ENCODE measurements at regions not wholly inside any gene's neighbourhood (a gene's known extent, or its start where the extent isn't known, plus 50 kb on each side); places are given as distances from the start of the nearest gene placed in this dataset.
A peak's percentile ranks its signal among the peaks of the same experiment; 100 is the strongest.

DNA sequence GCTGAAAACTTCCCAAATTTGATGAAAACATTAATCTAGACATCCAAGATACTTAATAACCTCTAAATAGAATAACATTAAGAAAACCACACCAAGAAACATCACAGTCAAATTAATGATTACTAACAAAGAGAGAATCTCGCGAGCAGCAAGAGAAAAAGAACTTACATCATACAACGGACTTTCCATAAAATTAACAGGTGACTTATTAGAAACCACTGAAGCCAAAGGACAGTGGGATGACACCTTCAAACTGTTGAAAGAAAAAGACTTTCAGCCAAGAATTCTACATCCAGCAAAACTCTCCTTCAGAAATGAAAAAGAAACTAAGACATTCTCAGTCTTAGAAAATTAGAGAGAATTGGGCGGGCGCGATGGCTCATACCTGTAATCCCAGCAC lies 232.0 kb downstream of the SNCA start:
- DNase-seq = no peak

DNA sequence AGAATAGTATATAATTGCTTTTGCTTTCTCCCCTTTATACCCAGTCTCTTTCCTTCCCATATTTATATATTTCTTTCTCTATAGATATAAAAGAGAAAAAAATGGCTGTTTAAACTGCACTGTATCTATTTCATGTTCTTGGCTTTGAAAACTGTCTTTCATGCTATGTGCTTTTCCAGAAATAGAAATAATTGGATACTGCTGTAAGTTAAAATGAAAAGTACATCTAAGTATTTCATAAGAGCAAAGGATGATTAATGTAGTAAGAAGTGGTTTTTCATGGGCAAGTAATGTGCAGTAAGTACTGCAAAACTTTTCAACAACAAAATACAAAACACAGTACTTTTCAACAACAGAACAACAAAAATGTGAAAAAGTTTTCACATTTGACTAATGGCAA lies 237.9 kb downstream of the SNCA start:
- DNase-seq = no peak

DNA sequence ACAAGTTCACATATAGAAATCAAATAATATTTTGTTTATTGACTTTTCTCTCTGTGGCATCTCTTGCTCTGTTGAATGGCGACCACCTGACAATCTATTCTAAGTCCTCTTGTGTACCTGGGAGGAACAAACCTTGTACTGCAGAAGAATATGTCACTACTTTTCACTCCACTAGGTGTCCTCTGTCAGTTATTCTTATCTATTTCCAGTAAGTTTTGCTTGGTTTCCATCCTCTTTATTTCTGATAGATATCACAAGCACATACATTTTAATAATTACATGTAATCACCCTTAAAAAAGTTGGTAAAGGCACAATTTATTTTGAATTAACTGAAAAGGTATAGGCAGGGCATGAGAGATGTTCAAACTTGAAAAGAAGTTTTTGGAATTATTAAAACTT lies 238.4 kb downstream of the SNCA start:
- no peak for DNase-seq

DNA sequence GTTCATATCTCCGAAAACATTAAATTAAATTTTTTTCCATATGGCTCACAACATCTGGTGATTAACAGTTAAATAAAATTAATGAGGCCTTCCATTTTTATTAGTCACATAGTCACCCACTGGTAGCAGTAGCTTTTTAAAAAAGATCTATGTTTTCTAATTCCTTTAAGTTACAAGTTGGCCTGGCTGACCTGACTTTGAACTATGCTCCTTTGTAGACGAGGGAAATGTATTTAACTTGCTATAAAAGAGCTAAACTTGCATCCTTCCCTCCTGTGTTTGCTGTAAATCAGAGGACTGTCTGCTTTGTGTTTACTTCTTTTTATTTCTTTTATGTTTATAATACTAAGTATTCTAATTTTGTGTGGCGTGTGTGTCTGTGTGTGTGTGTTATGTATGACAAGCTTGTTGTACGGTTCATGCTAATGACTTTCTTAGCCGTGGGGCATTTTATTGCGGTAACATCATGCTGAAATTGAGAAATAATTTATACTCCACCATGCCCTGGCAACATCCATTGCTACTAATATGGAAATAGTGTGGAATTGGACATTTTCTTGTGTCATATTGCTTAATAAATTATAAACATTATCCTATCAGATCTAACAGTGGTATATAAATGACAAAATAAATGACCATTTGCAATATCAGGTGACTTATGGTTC lies 241.7 kb downstream of the SNCA start:
- no peak for DNase-seq

DNA sequence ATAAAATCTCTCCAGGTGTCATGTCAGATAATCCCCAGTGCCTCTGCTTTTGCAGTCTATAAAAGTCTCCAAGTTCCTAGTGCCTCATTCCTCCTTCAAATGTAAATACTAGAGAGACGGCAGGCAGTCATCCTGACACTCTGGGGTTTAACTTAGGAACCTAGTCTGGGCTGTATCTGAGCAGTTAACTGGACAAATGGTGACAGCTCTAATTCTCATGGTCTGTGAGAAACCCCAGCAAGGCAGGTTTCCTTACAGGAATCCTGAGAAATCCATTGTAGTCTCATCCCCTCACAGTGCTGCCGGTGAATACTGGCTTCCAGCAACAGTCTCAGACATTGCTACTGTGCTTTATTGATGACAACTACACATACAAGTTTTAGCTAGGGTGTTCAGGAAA lies 246.8 kb downstream of the SNCA start:
- DNase-seq = no peak

DNA sequence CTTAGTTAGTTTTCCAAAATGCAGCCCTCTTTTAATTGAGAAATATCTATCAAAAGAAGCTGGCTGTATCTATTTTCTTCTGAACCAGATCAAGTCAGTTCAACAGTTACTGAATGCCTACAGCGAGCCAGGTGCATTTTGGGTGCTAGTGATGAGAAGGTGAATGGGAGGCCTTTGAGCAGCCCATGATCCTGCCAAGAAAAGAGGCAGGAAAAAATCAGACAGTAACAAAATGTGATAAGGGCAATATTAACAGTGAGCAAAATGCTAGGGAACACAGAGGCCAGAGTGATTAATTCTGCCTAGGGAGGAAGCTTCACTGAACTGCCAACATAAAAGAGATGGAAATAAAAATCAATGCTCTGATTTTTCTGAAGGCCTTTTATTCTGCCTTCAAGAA lies 248.5 kb downstream of the SNCA start:
- no peak for DNase-seq

DNA sequence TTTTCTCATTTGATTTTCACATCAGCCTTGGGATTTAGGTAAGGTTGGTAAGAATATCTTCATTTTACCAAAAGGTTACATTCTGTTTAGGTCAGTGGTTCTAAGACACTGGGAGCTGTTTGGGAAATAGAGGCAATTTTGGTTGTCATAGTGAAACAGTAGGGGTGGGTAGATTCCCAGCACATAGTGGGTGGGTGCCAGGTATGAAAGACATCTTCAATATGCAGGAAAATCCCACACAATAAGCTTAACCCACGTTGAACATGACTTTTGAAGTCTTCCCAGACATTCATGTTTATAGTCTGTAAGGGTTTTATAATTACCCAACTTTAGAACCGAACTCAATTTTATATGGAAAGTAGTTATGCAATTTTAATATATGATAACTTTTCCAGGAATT lies 249.6 kb downstream of the SNCA start:
- DNase-seq = no peak

DNA sequence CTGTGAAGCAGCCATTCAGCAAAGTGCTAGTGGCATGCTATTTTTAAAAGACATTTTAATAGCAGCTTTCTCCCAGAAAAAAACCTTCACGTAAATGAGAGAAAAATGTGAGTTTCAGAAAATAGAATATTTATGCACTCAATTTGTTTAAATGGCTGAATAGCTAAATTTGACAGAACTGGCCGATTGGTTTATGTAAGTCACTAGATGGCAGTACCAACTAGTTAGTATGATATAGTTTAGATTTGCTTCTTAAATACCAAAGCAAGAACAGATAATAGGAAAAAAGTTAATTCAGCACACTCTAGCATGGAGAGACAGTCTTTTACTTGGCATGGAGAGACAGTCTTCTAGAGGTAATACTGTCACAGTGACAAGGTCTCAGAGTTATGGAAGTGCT lies 250.1 kb downstream of the SNCA start:
- DNase-seq = peak in 1 of 56 donors; percentile 2

DNA sequence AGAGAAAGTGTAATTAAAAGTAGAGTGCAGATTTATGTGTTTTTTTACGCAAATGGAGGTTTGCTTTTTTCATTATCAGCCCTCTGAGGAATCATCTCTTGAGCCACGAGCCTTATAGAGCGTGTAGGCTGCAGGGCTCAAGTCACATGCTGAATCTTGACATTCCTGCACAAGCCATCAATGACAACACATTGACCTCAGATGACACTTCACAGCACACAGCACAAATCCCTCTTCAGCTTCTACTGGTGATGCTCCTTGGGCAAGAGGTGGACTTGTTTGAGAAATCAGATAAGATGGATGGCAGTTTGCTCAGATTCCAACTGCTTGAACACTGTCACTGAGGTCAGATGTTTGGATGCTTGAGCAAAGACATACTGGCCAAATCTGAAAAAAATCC lies 250.6 kb downstream of the SNCA start:
- no peak for DNase-seq

DNA sequence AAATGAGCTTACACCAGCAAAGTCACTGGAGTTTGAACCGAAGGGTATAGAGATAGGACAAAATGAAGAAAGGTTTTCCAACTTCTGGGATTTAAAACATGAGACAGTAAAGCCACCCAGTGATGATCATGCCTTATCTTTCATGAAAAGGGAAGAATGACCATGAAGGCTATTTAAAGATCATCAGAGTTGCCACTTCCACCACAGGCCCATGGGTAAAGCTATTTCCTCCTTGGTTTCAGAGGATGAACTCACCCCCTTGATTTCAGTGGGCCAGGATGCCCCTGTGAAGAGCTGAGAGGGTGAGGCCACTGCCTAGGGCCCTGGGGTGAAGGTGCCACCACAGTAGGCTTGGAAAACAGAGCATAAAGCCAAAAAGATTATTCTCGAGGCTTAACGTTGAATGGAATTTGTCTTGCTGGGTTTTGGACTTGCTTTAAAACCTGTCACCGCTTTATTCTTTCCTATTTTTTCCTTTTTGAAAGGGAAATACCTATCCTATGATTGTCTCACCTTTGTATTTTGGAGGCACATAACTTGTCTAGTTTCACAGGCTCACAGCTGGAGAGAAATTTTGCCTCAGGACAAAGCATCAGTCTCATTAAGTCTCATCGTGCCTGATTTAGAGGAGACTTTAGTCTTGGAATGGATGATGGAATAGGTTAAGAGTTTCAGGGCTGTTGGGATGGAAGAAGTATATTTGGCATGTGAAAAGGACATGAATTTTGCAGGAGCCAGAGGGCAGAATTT lies 254.0 kb downstream of the SNCA start:
- DNase-seq = no peak

DNA sequence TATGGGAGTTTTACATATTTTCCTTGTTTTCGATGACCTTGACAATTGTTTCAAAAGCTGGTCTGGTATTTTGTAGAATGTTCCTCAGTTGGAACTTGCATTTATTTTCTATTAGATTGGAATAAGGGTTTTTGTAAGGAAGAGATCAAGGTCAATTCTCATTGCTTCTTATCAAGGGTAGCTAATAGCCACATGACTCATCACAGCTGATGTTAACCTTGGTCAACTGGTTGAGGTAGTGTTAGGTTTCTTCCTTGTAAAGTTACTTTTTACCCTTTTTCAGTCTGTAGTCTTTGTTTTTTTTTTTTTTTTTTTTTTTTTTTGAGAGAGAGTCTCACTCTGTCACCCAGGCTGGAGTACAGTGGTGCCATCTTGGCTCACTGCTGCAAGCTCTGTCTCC lies 257.2 kb downstream of the SNCA start:
- no peak for DNase-seq

DNA sequence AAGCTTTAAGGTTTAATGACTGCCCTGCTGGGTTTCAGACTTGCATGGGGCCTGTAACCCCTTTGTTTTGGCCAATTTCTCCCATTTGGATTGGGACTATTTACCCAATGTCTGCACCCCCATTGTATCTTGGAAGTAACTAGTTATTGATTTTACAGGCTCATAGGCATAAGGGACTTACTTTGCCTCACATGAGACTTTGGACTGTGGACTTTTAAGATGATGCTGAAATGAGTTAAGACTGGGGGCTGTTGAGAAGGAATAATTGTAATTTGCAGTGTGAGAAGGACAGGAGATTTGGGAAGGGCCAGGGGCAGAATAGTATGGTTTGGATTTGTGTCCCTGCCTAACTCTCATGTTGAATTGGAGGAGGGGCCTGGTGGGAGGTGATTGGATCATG lies 260.7 kb downstream of the SNCA start:
- no peak for DNase-seq

DNA sequence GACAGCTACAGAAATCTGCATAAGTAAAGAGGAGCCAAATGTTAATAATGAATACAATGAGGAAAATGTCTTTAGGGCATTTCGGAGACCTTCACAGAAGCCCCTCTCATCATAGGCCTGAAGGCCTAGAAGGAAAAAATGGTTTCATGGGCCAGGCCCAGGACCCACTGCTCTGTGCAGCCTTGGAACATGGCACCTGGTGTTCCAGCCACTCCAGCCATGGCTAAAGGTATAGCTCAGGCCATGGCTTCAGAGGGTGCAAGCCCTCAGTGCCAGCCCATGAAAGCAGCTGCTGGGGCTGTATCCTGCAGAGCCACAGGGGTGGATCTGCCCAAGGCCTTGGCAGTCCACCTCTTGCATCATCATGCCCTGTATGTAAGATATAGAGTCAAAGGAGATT lies 261.1 kb downstream of the SNCA start:
- no peak for DNase-seq

DNA sequence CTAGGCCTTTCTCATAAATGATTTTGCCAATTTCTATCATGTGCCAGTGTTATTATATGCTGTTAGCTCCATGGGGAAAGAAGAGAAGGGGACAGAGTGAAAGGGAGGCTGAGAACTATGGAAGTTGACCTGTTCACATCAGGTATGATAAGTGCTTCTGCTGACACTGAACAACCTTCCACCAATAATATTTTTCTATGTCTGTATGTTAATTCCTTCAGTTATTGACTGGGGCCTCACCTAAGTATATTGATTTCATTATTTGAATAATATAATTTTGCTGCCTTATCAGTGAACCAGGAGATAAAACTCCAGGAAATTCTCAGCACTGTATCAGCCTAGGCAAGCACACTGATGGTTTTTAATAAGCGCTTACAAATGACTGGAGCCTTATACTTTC lies 262.8 kb downstream of the SNCA start:
- no peak for DNase-seq

DNA sequence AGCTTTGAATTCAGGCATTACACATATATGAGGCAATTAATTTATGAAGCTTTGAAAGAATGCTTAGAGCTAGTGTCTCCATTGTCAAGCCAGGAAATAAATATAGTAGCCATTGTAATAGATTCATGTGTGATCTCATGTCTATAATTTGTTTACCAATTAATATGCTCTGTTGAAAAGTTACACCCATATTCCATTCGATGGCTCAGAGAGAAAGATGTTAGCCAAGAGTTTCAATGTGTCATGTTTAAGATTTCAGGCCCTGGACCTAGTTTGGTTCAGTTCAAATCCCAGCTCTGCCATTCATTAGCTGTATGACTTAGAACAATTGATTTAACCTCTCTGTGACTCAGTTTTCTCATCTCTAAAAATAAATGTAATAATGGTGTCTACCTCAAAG lies 263.3 kb downstream of the SNCA start:
- no peak for DNase-seq

DNA sequence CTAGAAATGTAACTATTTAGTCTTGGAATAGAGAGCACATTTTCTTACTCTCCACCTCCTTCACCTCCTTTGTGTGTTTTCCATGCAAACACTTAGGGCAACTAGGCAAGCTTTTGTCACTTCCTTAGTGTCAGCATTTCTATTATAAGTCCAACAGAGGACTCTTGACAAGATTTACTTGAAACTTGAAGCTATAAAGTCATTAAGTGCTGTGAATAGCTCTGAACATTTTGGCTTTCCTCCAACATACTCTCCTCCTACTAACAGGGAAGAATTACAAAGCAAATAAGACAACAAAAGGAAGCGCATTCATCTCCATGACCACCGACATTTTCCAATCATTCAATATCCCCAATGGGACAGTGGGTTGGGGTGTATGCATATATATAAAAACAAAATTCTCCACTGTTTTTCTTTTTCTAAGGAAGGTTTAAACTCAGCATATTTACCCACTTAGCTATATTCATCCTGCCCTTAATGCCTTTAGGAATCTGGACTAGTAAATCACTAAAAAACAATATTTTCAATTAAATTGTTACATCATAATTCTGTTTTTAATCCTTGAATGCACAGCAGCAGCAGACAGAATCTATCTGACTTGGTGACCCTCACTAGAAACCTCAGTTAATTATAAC lies 264.6 kb downstream of the SNCA start:
- DNase-seq = no peak

DNA sequence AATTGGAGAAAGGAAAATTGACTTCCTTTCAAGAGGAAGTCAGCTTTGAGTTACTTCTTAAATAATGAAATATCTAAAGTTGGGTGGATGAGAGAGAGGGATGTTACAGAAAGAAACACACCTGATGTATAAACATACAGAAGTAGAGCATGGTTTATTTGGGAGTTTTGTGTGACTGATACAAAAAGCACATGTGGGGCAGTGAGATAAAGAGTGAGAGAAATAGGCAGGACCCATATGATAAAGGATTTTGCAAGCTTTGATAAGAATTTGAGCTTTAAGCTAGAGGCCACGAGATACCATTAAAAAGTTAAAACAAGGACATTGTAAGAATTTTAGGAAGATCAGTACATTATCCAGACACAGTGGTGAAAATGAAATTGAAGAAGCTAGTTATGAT lies 263.3 kb upstream of the GPRIN3 start:
- DNase-seq = no peak

DNA sequence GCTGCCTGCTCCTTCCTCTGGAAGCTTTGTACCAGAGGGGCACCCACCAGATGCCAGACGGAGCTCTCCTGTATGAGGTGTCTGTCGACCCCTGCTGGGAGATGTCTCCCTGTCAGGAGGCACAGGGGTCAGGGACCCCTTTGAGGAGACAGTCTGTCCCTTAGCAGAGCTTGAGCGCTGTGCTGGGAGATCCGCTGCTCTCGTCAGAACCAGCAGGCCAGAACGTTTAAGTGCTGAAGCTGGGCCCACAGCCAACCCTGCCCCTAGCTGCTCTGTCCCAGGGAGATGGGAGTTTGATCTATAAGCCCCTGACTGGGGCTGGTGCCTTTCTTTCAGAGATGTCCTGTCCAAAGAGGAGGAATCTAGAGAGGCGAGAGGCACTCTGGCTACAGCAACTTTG lies 260.3 kb upstream of the GPRIN3 start:
- DNase-seq = no peak

DNA sequence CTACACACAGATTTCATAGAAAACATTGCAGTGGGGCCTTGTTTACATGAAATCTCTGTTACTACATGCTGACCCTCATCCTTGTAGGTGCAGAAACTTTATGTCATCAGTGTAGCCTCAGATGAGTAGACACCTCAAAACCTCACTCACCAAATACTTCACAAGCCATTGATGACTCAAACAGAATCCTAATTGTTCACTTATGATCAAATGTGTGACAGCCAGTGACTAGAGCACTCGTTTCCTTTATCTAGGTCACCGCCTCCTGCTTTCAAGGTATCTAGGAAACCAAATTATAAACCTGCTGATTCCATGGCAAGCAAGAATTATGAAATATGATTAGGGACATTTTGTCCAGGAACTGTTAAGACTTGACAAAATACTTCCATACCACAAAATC lies 255.8 kb upstream of the GPRIN3 start:
- DNase-seq = no peak

DNA sequence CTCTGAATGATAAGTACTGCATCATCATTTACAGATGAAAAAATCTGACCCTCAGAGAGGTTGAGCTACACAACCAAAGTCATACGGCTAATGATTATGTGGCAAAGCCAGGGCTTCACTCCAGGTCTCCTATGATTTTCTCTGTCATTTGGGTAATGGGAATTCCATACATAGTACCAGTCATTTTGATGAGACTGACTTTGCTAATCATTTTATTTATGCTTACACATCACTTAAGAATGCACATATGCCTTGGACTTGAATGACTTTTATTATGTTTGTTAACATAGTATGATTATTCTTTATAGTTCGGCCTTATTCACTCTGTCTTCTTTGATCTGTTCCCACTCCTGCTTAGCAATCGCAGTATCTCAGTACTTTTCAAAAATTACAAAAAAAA lies 255.1 kb upstream of the GPRIN3 start:
- no peak for DNase-seq

DNA sequence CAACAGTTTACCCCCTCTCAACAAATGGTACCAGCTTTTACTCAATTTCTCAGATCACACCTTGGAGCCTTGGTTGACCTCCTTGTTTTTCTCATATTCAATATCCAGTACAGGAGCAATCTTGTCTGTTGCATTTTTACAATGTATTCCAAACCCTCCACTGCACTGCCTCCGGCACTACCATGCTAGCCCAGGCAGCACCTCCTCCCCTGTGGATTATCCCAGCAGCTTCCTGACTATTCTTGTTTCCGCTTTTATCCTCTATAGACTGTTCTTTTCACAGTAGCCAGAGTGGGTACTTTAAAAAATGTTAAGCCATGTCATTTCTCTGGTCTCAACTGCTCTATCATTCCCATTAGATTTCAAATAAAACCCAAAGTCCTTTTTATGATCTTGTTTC lies 253.4 kb upstream of the GPRIN3 start:
- no peak for DNase-seq

DNA sequence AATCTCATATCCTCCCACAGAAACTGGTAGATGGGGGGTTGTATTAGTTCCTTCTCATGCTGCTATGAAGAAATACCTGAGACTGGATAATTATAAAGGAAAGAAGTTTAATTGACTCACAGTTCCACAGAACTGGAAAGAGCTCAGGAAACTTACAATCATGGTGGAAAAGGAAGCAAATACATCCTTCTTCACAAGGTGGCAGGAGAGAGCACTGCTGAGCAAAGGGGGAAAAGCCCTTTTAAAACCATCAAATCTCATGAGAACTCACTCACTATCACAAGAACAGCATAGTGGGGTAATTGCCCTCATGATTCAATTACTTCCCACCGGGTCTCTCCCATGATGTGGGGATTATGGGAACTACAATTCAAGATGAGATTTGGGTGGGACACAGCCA lies 250.5 kb upstream of the GPRIN3 start:
- no peak for DNase-seq
